Frontal cortex (tissue), 3 donors: ENCODE measurements at regions not wholly inside any gene's neighbourhood (a gene's known extent, or its start where the extent isn't known, plus 50 kb on each side); places are given as distances from the start of the nearest gene placed in this dataset.
"Not testable (repeated sequence)": the region's sequence is repeated elsewhere in the genome, so short reads cannot be mapped to it uniquely, and the experiment has no call there.

ENCODE experiments used
- DNase-seq, 2 donors: peaks; one replicate each; pipeline ENCODE4 v3.0.0; 2012; ENCODE audit warnings: low spot score in 2 of 2
- FAIRE-seq: peaks from 2 replicates; lab custom pipeline; 2012; peaks lifted over from hg19 to GRCh38; lab: Jason Lieb, UNC
- donor health status: control.
- donor health status: control.
- donor health status: control.

DNA sequence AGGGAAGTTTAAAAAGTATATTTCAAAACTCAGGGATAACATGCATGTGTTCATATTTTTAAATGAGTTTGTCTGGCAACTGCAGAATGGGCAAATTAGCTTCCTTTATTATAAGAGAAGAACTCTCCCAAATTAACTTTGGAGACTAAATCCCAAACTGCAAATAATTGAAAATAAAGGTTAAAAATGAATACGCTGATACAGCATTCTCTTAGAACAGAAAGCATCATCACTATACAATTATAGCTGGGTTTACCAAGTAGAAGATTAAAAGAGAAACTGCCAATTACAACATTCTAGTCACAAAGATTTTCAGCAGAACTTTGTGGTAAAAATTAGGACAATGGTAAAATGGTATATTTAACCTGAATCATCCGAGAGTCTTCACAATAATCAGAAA lies 73.3 kb downstream of the OLFM4 start:
- FAIRE-seq (no peak), DNase-seq (no peak)

GRCh38 chr13:53104136-53104535 lies 75.5 kb downstream of the OLFM4 start:
- DNase-seq = no peak
- no peak for FAIRE-seq

DNA sequence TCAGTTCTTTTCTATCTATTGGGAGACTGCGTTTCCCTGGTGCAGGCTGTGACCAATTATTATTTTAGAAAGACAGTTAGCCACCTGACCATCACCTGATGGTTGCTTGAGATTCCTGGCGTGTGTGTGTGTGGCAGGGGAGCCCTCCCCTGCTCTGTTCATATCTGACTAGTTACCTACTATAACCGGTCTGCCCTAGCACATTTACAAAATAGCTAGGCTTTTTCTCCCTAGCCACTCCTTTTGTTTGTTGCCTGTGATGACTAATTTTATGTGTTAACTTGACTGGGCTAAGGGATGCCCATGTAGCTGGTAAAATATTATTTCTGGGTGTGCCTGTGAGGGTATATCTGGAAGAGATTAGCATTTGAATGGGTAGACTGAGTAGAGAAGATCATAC lies 76.9 kb downstream of the OLFM4 start:
- DNase-seq (no peak), FAIRE-seq (no peak)

GRCh38 chr13:53105890-53106289 lies 77.3 kb downstream of the OLFM4 start:
- FAIRE-seq = no peak

DNA sequence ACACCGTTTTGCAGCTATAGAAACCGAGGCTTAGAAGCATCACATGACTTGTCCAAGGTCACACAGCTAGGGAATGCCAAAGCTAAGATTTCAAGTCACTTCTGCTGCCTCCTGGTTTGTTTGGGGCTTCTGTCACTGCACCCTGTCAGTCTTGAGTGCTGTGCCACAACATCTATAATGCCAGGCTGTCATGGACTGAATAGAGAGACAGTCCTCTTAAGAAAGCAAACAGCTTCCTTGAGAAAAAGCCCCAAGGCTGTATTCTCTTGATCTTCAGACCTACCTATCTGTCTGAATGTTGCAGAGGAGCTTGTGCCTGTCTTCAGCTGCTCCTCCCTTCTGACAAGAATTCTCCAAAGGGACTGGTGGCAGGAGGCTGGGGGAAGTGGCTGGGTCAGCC lies 81.6 kb downstream of the OLFM4 start:
- FAIRE-seq (no peak), DNase-seq (no peak)

More at GRCh38 chr13:53105890-53106289, 77.3 kb downstream of the OLFM4 start:
- no peak for DNase-seq

DNA sequence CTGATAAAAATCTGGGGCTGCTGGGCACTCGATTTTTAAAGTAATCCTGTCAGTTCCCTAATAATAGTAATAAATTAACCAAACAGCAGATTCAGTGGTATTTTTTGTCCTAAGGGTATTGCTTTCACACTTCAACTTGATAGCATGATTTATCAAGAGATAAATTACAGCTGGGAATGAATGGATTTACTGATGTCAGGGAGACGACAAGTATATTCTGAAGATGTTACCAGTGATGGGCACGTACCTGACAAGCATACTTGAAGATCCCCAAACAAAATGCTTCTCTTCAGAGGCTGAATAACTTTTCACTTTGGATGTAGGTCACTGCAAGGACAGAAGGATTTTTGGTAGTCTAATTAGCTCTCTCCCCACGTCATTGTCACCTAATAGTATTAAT lies 82.0 kb downstream of the OLFM4 start:
- FAIRE-seq (no peak), DNase-seq (no peak)

GRCh38 chr13:53112522-53112921 lies 83.9 kb downstream of the OLFM4 start:
- DNase-seq = no peak
- FAIRE-seq = no peak

- DNase-seq, FAIRE-seq: not testable (repeated sequence)
These were observed 88.4 kb downstream of the OLFM4 start for GRCh38 chr13:53117048-53117447.

- DNase-seq (no peak), FAIRE-seq (no peak)
These were observed 92.6 kb downstream of the OLFM4 start for GRCh38 chr13:53121131-53121773.

DNA sequence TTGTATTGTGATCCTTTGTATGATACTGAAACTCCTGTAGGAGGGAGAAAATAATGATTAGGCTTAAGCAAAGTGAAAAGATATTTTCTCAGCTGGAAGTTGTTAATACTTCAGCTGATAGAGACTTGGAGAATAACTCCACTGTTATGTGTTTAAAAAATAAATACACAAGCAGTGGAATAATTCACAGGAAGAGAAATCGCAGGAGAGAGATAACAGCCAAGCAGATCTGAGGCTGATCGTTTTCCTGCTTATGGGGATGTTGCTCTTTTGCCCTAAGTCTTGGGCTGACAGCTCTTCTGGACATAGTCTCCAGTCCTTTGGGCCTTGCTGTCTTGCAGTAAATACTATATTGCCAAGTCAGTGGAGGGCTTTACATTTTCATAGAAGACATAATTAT lies 93.3 kb downstream of the OLFM4 start:
- DNase-seq (no peak), FAIRE-seq (no peak)

GRCh38 chr13:53123536-53123935 lies 94.9 kb downstream of the OLFM4 start:
- DNase-seq (no peak), FAIRE-seq (no peak)

- DNase-seq = no peak
- no peak for FAIRE-seq
These were observed 96.0 kb downstream of the OLFM4 start for GRCh38 chr13:53124623-53125022.

- DNase-seq = no peak
- FAIRE-seq = no peak
These were observed 98.2 kb downstream of the OLFM4 start for GRCh38 chr13:53126841-53127245.

GRCh38 chr13:53127373-53127772 lies 98.8 kb downstream of the OLFM4 start:
- no peak for FAIRE-seq

DNA sequence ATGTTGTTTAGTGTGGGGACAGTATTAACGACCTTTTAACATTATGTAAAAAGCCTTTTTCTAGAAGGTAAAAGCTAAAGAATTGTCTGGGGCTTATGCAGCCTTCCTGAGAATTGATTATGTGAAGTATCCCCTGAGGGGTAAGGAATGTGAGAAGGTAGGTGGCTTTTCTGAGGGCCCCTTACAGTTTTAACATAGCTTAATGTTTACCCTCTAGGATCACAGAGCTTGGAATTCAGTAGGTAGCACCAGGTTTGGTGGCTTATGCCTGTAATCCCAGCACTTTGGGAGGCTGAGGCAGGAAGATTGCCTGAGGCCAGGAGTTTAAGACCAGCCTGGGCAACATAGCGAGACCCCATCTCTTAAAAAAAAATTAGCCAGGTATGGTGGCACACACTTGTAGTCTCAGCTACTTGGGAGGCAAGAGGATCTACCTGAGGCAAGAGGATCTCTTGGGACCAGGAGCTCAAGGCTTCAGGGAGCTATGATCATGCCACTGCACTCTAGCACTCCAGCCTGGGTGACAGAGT lies 101.3 kb downstream of the OLFM4 start:
- no peak for DNase-seq
- no peak for FAIRE-seq

More at GRCh38 chr13:53127373-53127772, 98.8 kb downstream of the OLFM4 start:
- no peak for DNase-seq

- DNase-seq (no peak), FAIRE-seq (no peak)
These were observed 102.7 kb downstream of the OLFM4 start for GRCh38 chr13:53131361-53131760.

GRCh38 chr13:53135301-53135700 lies 106.7 kb downstream of the OLFM4 start:
- no peak for FAIRE-seq

DNA sequence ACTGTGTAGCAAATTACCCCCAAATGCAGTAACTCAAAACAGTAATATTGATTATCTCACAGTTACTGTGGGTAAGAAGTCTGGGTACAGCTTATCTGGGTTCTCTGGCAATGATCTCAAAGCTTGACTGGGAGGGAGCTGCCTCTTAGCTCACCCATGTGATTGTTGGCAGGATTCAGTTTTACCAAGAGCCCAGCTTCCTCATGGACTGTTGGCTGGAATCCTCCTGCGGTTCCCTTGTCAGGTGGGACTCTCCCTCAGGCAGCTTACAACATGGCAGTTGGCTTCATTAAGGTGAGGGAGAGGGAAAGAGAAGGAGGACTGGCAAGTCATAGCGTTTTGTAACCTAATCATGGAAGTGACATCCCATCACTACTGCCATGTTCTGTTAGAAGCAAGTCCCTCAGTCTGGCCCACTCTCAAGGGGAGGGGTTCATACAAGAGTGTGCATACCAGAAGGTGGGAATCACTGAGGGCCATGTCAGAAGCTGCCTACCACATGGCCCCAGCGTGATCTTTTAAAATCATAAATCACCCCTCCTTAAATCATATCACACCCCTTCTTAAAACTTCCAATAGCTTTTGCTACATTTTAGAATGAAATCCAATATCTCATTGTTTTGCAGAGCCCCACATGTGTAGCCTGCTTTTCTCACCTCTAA lies 108.1 kb downstream of the OLFM4 start:
- FAIRE-seq (no peak), DNase-seq (no peak)

More at GRCh38 chr13:53135301-53135700, 106.7 kb downstream of the OLFM4 start:
- no peak for DNase-seq

- DNase-seq (no peak), FAIRE-seq (no peak)
These were observed 109.2 kb downstream of the OLFM4 start for GRCh38 chr13:53137779-53138178.

DNA sequence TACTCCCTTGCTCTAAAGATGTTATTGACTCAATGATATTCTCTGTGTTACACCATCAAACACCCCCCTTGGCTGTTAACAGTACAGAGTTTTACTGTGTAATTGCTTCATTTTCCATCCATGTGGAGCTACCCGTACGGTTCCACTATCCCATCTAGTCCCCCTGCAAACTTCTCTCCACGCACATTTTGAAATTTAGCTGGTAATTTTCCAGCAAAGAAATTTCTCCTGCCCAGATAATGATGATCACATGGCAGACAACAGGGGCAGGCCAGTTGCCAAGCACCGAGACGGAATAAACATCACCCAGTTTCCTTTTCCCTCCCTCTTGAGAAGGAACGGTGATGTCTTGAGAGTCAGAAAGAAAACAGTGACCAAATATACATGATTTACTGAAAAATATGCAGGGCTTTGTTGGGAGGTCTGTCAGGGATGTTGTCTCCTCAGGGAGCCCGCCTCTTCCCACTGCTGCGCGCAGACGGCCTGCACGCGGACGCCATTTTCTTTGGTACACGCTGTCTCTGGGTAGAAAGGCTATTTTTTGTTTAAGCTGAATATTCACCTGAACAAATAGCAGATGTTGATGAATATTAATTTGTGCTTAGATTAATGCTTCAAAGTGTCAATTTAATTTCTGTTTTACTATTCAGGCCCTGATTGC lies 109.9 kb downstream of the OLFM4 start:
- DNase-seq (no peak), FAIRE-seq (no peak)

- FAIRE-seq (no peak), DNase-seq (no peak)
These were observed 112.7 kb downstream of the OLFM4 start for GRCh38 chr13:53141336-53141735.
